HFFc6 (cell line): ENCODE measurements at regions not wholly inside any gene's neighbourhood (a gene's known extent, or its start where the extent isn't known, plus 50 kb on each side); places are given as distances from the start of the nearest gene placed in this dataset.

Source experiments
- DNase-seq: peaks from one replicate; pipeline ENCODE4 v3.0.0-alpha.2; 2018
- H3K27ac Mint-ChIP-seq: 2 replicates; pipeline ENCODE4 v1.8.0; 2020; ENCODE audit warnings: mild to moderate bottlenecking, mixed read lengths
- H3K27me3 Mint-ChIP-seq: 2 replicates; pipeline ENCODE4 v1.8.0; 2021; ENCODE audit warnings: mild to moderate bottlenecking, moderate library complexity, mixed read lengths; ENCODE audit not compliant: insufficient read depth
- H3K36me3 Mint-ChIP-seq: 2 replicates; pipeline ENCODE4 v1.8.0; 2021; ENCODE audit warnings: low read depth, mixed read lengths
- H3K4me1 Mint-ChIP-seq: 2 replicates; pipeline ENCODE4 v1.8.0; 2020; ENCODE audit warnings: low read depth, mixed read lengths
- H3K4me3 Mint-ChIP-seq: 2 replicates; pipeline ENCODE4 v1.8.0; 2020; ENCODE audit warnings: mild to moderate bottlenecking, moderate library complexity, mixed read lengths
- H3K9me3 Mint-ChIP-seq: 2 replicates; pipeline ENCODE4 v1.8.0; 2020; ENCODE audit warnings: mild to moderate bottlenecking, mixed read lengths
- CTCF ChIP-seq: fragments of 200-600 bp; sonication (generic); IDR thresholded peaks from 2 replicates; pipeline ENCODE4 v1.5.0; 2021; ENCODE audit warnings: antibody characterized with exemption, mild to moderate bottlenecking

GRCh38 chr3:150073031-150073430 is 102.3 kb upstream of the PFN2 start:
- no peak for DNase-seq
- Mint-ChIP-seq H3K9me3 (peaks cover 18% of the 10 kb centered on the region), H3K27me3 (no peaks in the 10 kb centered on the region; the same call in 1 of the 2 replicates), H3K27ac (peak overlapping the region; percentile 51), H3K36me3 (peaks cover 12% of the 10 kb centered on the region), H3K4me1 (peaks cover 59% of the 10 kb centered on the region), H3K4me3 (peak overlapping the region; percentile 22)
- TF ChIP-seq CTCF: no peak

- Mint-ChIP-seq H3K9me3 (peaks cover 18% of the 10 kb centered on the region), H3K27me3 (peaks cover 1% of the 10 kb centered on the region), H3K4me1 (peaks cover 54% of the 10 kb centered on the region), H3K36me3 (peaks cover 12% of the 10 kb centered on the region), H3K27ac (peak overlapping the region; percentile 51), H3K4me3 (no peak overlapping the region)
- no peak for TF ChIP-seq CTCF
- DNase-seq: no peak
Measured at GRCh38 chr3:150072576-150072975, 101.9 kb upstream of the PFN2 start.

- Mint-ChIP-seq H3K27me3 (peaks cover 2% of the 10 kb centered on the region), H3K4me3 (no peak overlapping the region), H3K4me1 (peaks cover 58% of the 10 kb centered on the region), H3K9me3 (peaks cover 2% of the 10 kb centered on the region; the same call in 1 of the 2 replicates), H3K36me3 (no peaks in the 10 kb centered on the region), H3K27ac (no peak overlapping the region)
- DNase-seq: no peak
- TF ChIP-seq CTCF: no peak
Measured at GRCh38 chr3:150070271-150070670, 99.6 kb upstream of the PFN2 start.

GRCh38 chr3:150069633-150070032 is 98.9 kb upstream of the PFN2 start:
- H3K27me3 Mint-ChIP-seq: peaks cover 2% of the 10 kb centered on the region
- H3K9me3 Mint-ChIP-seq: no peaks in the 10 kb centered on the region
- no peak overlapping the region for H3K4me3 Mint-ChIP-seq
- H3K27ac Mint-ChIP-seq: no peak overlapping the region
- DNase-seq: no peak
- no peak for TF ChIP-seq CTCF
- H3K4me1 Mint-ChIP-seq: peaks cover 61% of the 10 kb centered on the region
- no peaks in the 10 kb centered on the region for H3K36me3 Mint-ChIP-seq

GRCh38 chr3:150069154-150069527 is 98.4 kb upstream of the PFN2 start:
- H3K27me3 Mint-ChIP-seq: peaks cover 2% of the 10 kb centered on the region

More at GRCh38 chr3:150069154-150069527, 98.4 kb upstream of the PFN2 start:
- no peaks in the 10 kb centered on the region for H3K9me3 Mint-ChIP-seq
- no peak for TF ChIP-seq CTCF
- H3K4me3 Mint-ChIP-seq: no peak overlapping the region
- no peak overlapping the region for H3K27ac Mint-ChIP-seq
- no peaks in the 10 kb centered on the region for H3K36me3 Mint-ChIP-seq
- DNase-seq: no peak
- H3K4me1 Mint-ChIP-seq: peaks cover 58% of the 10 kb centered on the region
